GM23248 (cell line): ENCODE measurements at regions not wholly inside any gene's neighbourhood (a gene's known extent, or its start where the extent isn't known, plus 50 kb on each side); places are given as distances from the start of the nearest gene placed in this dataset.

Source experiments
- DNase-seq: peaks from one replicate; pipeline ENCODE4 v3.0.0-alpha.2; 2015
- H2AFZ ChIP-seq: fragments of 200-600 bp; sonication (generic); 2 replicates; pipeline ENCODE4 v1.6.1; 2016; ENCODE audit warnings: antibody characterized with exemption
- H3F3A ChIP-seq: fragments of 200-600 bp; sonication (generic); 2 replicates; pipeline ENCODE4 v1.6.1; 2016; ENCODE audit warnings: mild to moderate bottlenecking, antibody characterized with exemption, mixed run types; ENCODE audit not compliant: insufficient read depth
- H3K27ac ChIP-seq: fragments of 200-600 bp; sonication (generic); 2 replicates; pipeline ENCODE4 v1.5.1; 2016; ENCODE audit warnings: mild to moderate bottlenecking
- H3K27me3 ChIP-seq: fragments of 200-600 bp; sonication (generic); replicated peaks from 2 replicates; pipeline ENCODE4 v1.6.1; 2016; ENCODE audit warnings: mild to moderate bottlenecking; ENCODE audit not compliant: insufficient read depth
- H3K36me3 ChIP-seq: fragments of 200-600 bp; sonication (generic); 2 replicates; pipeline ENCODE4 v1.6.1; 2016; ENCODE audit warnings: low read depth, mild to moderate bottlenecking
- H3K4me1 ChIP-seq: fragments of 200-600 bp; sonication (generic); 2 replicates; pipeline ENCODE4 v1.6.1; 2016; ENCODE audit warnings: mild to moderate bottlenecking; ENCODE audit not compliant: insufficient read depth
- H3K4me2 ChIP-seq: fragments of 200-600 bp; sonication (generic); one replicate; pipeline ENCODE4 v1.6.1; 2016; ENCODE audit warnings: mild to moderate bottlenecking; ENCODE audit not compliant: unreplicated experiment
- H3K4me3 ChIP-seq: fragments of 200-600 bp; sonication (generic); 2 replicates; pipeline ENCODE4 v1.5.1; 2016; ENCODE audit warnings: mild to moderate bottlenecking
- H3K79me2 ChIP-seq: fragments of 200-600 bp; sonication (generic); 2 replicates; pipeline ENCODE4 v1.6.1; 2016; ENCODE audit warnings: mild to moderate bottlenecking; ENCODE audit not compliant: insufficient read depth
- H3K9ac ChIP-seq: fragments of 200-600 bp; sonication (generic); 2 replicates; pipeline ENCODE4 v1.6.1; 2016; ENCODE audit warnings: mild to moderate bottlenecking
- H3K9me2 ChIP-seq: fragments of 200-600 bp; sonication (generic); 2 replicates; pipeline ENCODE4 v1.6.1; 2016; ENCODE audit warnings: mixed run types, mild to moderate bottlenecking, moderate library complexity; ENCODE audit not compliant: insufficient read depth
- H3K9me3 ChIP-seq: fragments of 200-600 bp; sonication (generic); one replicate; pipeline ENCODE4 v1.6.1; 2017; ENCODE audit warnings: low read depth
- H4K20me1 ChIP-seq: fragments of 200-600 bp; sonication (generic); 2 replicates; pipeline ENCODE4 v1.6.0; 2016; ENCODE audit not compliant: insufficient read depth
- EZH2 ChIP-seq: fragments of 200-600 bp; sonication (generic); IDR thresholded peaks from 2 replicates; pipeline ENCODE4 v1.6.1; 2018; ENCODE audit warnings: antibody characterized with exemption, mild to moderate bottlenecking; ENCODE audit not compliant: insufficient read depth, poor library complexity, severe bottlenecking
- EZH2phosphoT487 ChIP-seq: fragments of 200-600 bp; sonication (generic); IDR thresholded peaks from 2 replicates; pipeline ENCODE4 v1.6.1; 2018; ENCODE audit warnings: antibody characterized with exemption, moderate library complexity, mild to moderate bottlenecking, low read depth; ENCODE audit not compliant: insufficient read depth
- WGBS, 2 experiments: methylation state at CpG; one replicate each; pipeline ENCODE4 v1.1.6; 2015 to 2017; ENCODE audit warnings: low lambda C conversion rate in 2 of 2, low coverage in 1 of 2; ENCODE audit errors: missing lambda C conversion rate in 2 of 2; 5-methylcytosine and 5-hydroxymethylcytosine counted together
- in situ Hi-C: fragments of 300-500 bp; cut with MboI; formaldehyde crosslinking; loops from 2 replicates; pipeline ENCODE4 v1.15.0; 2020

GRCh38 chr20:57804470-57805250, 94.8 kb upstream of the PMEPA1 start:
- no peak overlapping the region for H3K9ac ChIP-seq
- no peaks in the 10 kb centered on the region for H3K4me1 ChIP-seq
- no peak overlapping the region for H3K4me2 ChIP-seq
- H3F3A ChIP-seq, result no peaks in the 10 kb centered on the region
- 78 to 79% methylated on average over 14 of the region's 14 CpGs for WGBS, 2 experiments
- in situ Hi-C loops, result no loop called here
- no peaks in the 10 kb centered on the region for H3K36me3 ChIP-seq
- no peaks in the 10 kb centered on the region for H3K79me2 ChIP-seq
- TF ChIP-seq EZH2phosphoT487, result no peak
- no peak for TF ChIP-seq EZH2
- no peak overlapping the region for H3K27ac ChIP-seq
- no peaks in the 10 kb centered on the region for H4K20me1 ChIP-seq
- H2AFZ ChIP-seq, result no peak overlapping the region
- no peak for DNase-seq
- no peaks in the 10 kb centered on the region for H3K9me2 ChIP-seq
- no peak overlapping the region for H3K4me3 ChIP-seq
- no peaks in the 10 kb centered on the region for H3K9me3 ChIP-seq
- peaks cover 23% of the 10 kb centered on the region for H3K27me3 ChIP-seq

- Histone ChIP-seq H3K27ac (no peak overlapping the region), H4K20me1 (no peaks in the 10 kb centered on the region), H3K9me3 (no peaks in the 10 kb centered on the region), H2AFZ (no peak overlapping the region), H3K4me3 (no peak overlapping the region), H3K79me2 (no peaks in the 10 kb centered on the region), H3K9ac (no peak overlapping the region), H3F3A (no peaks in the 10 kb centered on the region), H3K27me3 (peaks cover 30% of the 10 kb centered on the region), H3K36me3 (no peaks in the 10 kb centered on the region), H3K4me1 (no peaks in the 10 kb centered on the region), H3K9me2 (no peaks in the 10 kb centered on the region), H3K4me2 (no peak overlapping the region)
- TF ChIP-seq EZH2 (no peak), EZH2phosphoT487 (no peak)
- in situ Hi-C loops, result no loop called here
- DNase-seq, result no peak
- WGBS, 2 experiments, result 64 to 68% methylated on average over 10 of the region's 10 CpGs
These were observed 93.7 kb upstream of the PMEPA1 start for GRCh38 chr20:57803508-57804005.

- no peaks in the 10 kb centered on the region for H3K79me2 ChIP-seq
- no peak overlapping the region for H3K4me3 ChIP-seq
- H3K9me2 ChIP-seq, result no peaks in the 10 kb centered on the region
- no peak overlapping the region for H3K27ac ChIP-seq
- in situ Hi-C loops, result no loop called here
- no peak overlapping the region for H3K4me2 ChIP-seq
- no peaks in the 10 kb centered on the region for H4K20me1 ChIP-seq
- H3K9ac ChIP-seq, result no peak overlapping the region
- WGBS, 2 experiments, result 79 to 83% methylated on average over 11 to 12 of the region's 12 CpGs
- no peak for TF ChIP-seq EZH2
- no peak for TF ChIP-seq EZH2phosphoT487
- no peaks in the 10 kb centered on the region for H3K36me3 ChIP-seq
- H3K9me3 ChIP-seq, result no peaks in the 10 kb centered on the region
- DNase-seq, result peak; percentile 13
- no peaks in the 10 kb centered on the region for H3F3A ChIP-seq
- H2AFZ ChIP-seq, result no peak overlapping the region
- no peaks in the 10 kb centered on the region for H3K4me1 ChIP-seq
- H3K27me3 ChIP-seq, result peaks cover 33% of the 10 kb centered on the region
These were observed 93.1 kb upstream of the PMEPA1 start for GRCh38 chr20:57802765-57803507.

GRCh38 chr20:57801581-57801980, 91.8 kb upstream of the PMEPA1 start:
- H3K79me2 ChIP-seq, result no peaks in the 10 kb centered on the region
- H3K4me1 ChIP-seq, result no peaks in the 10 kb centered on the region
- H3K9me2 ChIP-seq, result no peaks in the 10 kb centered on the region
- H3K27ac ChIP-seq, result no peak overlapping the region
- no peak overlapping the region for H2AFZ ChIP-seq
- in situ Hi-C loops, result no loop called here
- peaks cover 30% of the 10 kb centered on the region for H3K27me3 ChIP-seq
- no peaks in the 10 kb centered on the region for H3K9me3 ChIP-seq
- no peak overlapping the region for H3K9ac ChIP-seq
- TF ChIP-seq EZH2phosphoT487 (no peak), EZH2 (no peak)
- no peaks in the 10 kb centered on the region for H3F3A ChIP-seq
- no peaks in the 10 kb centered on the region for H4K20me1 ChIP-seq
- DNase-seq, result no peak
- 72 to 77% methylated on average over 5 of the region's 5 CpGs for WGBS, 2 experiments
- no peak overlapping the region for H3K4me3 ChIP-seq
- H3K4me2 ChIP-seq, result no peak overlapping the region
- H3K36me3 ChIP-seq, result no peaks in the 10 kb centered on the region
